GM12878 (cell line): ENCODE measurements at regions not wholly inside any gene's neighbourhood (a gene's known extent, or its start where the extent isn't known, plus 50 kb on each side); places are given as distances from the start of the nearest gene placed in this dataset.

ENCODE experiments used
- CEBPB ChIP-seq, 2 experiments: fragments of 150-350 bp in 1 of 2; IDR thresholded peaks; 2 replicates each; pipeline ENCODE4 v1.6.1; 2012 to 2014; ENCODE audit warnings: low read depth in 2 of 2, low read length in 2 of 2, borderline replicate concordance in 1 of 2, inconsistent platforms in 1 of 2
- EP300 ChIP-seq, 2 experiments: fragments of 150-350 bp in 1 of 2; IDR thresholded peaks; 2 replicates each; pipeline ENCODE4 v1.6.1; 2011 to 2012; ENCODE audit warnings: low read depth in 2 of 2, low read length in 2 of 2, borderline replicate concordance in 1 of 2, improper control_type of control experiment in 1 of 2, inconsistent platforms in 1 of 2; ENCODE audit not compliant: control insufficient read depth in 1 of 2
- POLR2A ChIP-seq: IDR thresholded peaks from 2 replicates; pipeline ENCODE4 v1.6.1; 2011; ENCODE audit warnings: low read depth, mild to moderate bottlenecking, low read length
- SMC3 ChIP-seq: IDR thresholded peaks from 2 replicates; pipeline ENCODE4 v1.6.1; 2011; ENCODE audit warnings: low read length, improper control_type of control experiment, borderline replicate concordance
- SUPT20H ChIP-seq: IDR thresholded peaks from 2 replicates; pipeline ENCODE4 v1.6.1; 2011; ENCODE audit warnings: low read depth, mild to moderate bottlenecking, low read length, moderate library complexity, borderline replicate concordance; ENCODE audit not compliant: control insufficient read depth
- ZNF384 ChIP-seq: IDR thresholded peaks from 2 replicates; pipeline ENCODE4 v1.6.1; 2012; ENCODE audit warnings: low read depth, mild to moderate bottlenecking, low read length, improper control_type of control experiment, borderline replicate concordance
- TF ChIP-seq, protein P1 (sequence below): IDR thresholded peaks from 2 replicates; pipeline ENCODE4 v1.6.1; 2011; ENCODE audit warnings: borderline replicate concordance, low read depth, mild to moderate bottlenecking, moderate library complexity, low read length; ENCODE audit not compliant: insufficient read depth, poor library complexity, severe bottlenecking
- TF ChIP-seq, protein P2 (sequence below), 3 experiments: IDR thresholded peaks in 2 of 3; conservative IDR thresholded peaks in 1 of 3; 2 replicates each; pipeline ENCODE4 v1.5.1; 2011; ENCODE audit warnings: low read depth in 3 of 3, low read length in 3 of 3, mild to moderate bottlenecking in 3 of 3, control low read depth in 2 of 3, moderate library complexity in 2 of 3, inconsistent platforms in 1 of 3, mixed read lengths in 1 of 3; ENCODE audit not compliant: control insufficient read depth in 2 of 3, insufficient read depth in 1 of 3; ENCODE audit errors: extremely low read depth in 1 of 3

DNA sequence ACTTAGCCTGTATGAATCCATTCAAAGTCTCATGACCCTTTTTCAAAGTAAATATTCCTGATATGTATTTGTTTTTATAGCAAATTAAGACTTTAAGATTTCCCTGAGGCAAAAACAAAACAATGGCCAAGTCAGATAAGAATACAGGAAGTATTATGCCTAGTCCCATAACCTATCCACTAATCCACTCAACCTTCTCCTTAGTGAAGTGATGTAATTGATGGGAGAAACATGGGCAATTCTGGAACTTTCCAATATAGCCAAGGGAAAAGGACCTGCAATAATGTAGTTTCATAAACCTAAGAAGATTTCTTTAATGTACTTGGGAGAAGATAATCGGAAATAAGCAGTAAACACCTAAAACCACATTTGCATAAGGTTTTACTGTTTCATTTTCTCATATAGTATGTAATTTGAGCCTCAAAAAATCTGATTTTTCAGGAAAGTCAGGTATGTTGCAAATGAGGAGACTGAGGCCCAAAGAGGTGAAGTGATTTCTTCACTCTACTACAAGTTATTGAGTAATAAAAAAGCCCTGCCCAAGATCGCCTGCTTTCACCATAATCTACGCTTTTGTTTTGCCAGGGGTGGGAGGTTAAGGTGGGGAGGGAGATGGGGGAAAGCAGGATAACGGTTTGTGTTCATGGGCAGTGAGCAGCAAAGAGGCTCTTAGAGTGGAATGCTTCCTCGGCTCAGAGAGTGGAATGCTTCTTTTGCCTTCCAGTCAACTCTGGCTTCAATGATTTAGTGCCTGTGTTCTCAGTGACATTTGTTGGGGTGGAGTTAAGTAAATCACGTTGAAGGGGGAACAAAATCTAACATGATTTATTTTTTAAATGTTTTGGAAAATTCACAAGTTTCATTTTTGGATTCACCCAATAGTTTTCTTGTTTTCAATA, 95.0 kb upstream of the FNDC3B start:
- no peak for TF ChIP-seq EP300 (IDR thresholded peaks at IDR 0.05; ENCODE audit: borderline replicate concordance in 1 of 2, control insufficient read depth in 1 of 2, low read depth in 2 of 2, low read length in 2 of 2)
- TF ChIP-seq, protein P1, sequence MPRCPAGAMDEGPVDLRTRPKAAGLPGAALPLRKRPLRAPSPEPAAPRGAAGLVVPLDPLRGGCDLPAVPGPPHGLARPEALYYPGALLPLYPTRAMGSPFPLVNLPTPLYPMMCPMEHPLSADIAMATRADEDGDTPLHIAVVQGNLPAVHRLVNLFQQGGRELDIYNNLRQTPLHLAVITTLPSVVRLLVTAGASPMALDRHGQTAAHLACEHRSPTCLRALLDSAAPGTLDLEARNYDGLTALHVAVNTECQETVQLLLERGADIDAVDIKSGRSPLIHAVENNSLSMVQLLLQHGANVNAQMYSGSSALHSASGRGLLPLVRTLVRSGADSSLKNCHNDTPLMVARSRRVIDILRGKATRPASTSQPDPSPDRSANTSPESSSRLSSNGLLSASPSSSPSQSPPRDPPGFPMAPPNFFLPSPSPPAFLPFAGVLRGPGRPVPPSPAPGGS, result no peak
- no peak for TF ChIP-seq POLR2A
- TF ChIP-seq, protein P2, sequence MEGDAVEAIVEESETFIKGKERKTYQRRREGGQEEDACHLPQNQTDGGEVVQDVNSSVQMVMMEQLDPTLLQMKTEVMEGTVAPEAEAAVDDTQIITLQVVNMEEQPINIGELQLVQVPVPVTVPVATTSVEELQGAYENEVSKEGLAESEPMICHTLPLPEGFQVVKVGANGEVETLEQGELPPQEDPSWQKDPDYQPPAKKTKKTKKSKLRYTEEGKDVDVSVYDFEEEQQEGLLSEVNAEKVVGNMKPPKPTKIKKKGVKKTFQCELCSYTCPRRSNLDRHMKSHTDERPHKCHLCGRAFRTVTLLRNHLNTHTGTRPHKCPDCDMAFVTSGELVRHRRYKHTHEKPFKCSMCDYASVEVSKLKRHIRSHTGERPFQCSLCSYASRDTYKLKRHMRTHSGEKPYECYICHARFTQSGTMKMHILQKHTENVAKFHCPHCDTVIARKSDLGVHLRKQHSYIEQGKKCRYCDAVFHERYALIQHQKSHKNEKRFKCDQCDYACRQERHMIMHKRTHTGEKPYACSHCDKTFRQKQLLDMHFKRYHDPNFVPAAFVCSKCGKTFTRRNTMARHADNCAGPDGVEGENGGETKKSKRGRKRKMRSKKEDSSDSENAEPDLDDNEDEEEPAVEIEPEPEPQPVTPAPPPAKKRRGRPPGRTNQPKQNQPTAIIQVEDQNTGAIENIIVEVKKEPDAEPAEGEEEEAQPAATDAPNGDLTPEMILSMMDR (IDR thresholded peaks at IDR 0.05 in 2 of 3, conservative IDR thresholded peaks at IDR 0.05 in 1 of 3; ENCODE audit: control insufficient read depth in 2 of 3, extremely low read depth in 1 of 3, insufficient read depth in 1 of 3, low read depth in 3 of 3, low read length in 3 of 3), result no peak
- TF ChIP-seq ZNF384, result no peak
- TF ChIP-seq SMC3, result no peak
- no peak for TF ChIP-seq SUPT20H
- no peak for TF ChIP-seq CEBPB (IDR thresholded peaks at IDR 0.05; ENCODE audit: borderline replicate concordance in 1 of 2, low read depth in 2 of 2, low read length in 2 of 2)
